AG09309 (cell line): ENCODE measurements at regions not wholly inside any gene's neighbourhood (a gene's known extent, or its start where the extent isn't known, plus 50 kb on each side); places are given as distances from the start of the nearest gene placed in this dataset.

Experiments
- DNase-seq: peaks from one replicate; pipeline ENCODE4 v3.0.0-alpha.2; 2010; ENCODE audit warnings: low read depth
- H3K4me3 ChIP-seq: 2 replicates; pipeline ENCODE4 v1.5.1; 2011; ENCODE audit warnings: mild to moderate bottlenecking, low read depth, low read length, moderate library complexity; ENCODE audit not compliant: control insufficient read depth
- CTCF ChIP-seq: IDR thresholded peaks from 2 replicates; pipeline ENCODE4 v1.5.1; 2011; ENCODE audit warnings: mild to moderate bottlenecking, low read depth, low read length, inconsistent platforms; ENCODE audit not compliant: insufficient read depth, control insufficient read depth; ENCODE audit errors: missing control alignments

GRCh38 chr14:49051328-49052060 lies 534.7 kb downstream of the RPS29 start:
- no peak for TF ChIP-seq CTCF
- H3K4me3 ChIP-seq, result no peak overlapping the region
- no peak for DNase-seq

GRCh38 chr14:49050822-49051221 lies 535.4 kb downstream of the RPS29 start:
- no peak overlapping the region for H3K4me3 ChIP-seq
- no peak for TF ChIP-seq CTCF
- DNase-seq, result no peak

GRCh38 chr14:49049711-49050110 lies 536.5 kb downstream of the RPS29 start:
- no peak overlapping the region for H3K4me3 ChIP-seq
- TF ChIP-seq CTCF, result no peak
- DNase-seq, result no peak

DNA sequence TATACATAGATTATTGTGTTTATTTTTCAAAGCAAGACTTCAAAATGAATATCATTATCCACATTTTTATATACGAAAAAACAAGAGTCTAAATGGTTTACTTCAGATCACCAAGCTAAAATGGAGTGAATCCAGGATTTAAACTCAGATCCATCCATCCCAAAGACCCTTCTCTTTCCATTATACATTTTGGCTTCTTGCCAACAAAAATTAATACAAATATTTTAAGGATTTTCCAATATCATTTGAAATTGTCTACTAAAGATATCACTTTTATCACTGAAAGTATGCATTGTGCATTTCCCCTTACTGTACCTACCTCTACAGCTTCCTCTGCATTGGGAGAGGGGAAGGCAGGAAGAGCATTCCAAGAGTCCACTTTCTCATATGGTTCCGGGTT lies 541.2 kb downstream of the RPS29 start:
- no peak for TF ChIP-seq CTCF
- no peak for DNase-seq
- H3K4me3 ChIP-seq, result no peak overlapping the region

GRCh38 chr14:49036984-49037516 lies 549.1 kb downstream of the RPS29 start:
- DNase-seq, result no peak
- no peak for TF ChIP-seq CTCF
- no peak overlapping the region for H3K4me3 ChIP-seq

DNA sequence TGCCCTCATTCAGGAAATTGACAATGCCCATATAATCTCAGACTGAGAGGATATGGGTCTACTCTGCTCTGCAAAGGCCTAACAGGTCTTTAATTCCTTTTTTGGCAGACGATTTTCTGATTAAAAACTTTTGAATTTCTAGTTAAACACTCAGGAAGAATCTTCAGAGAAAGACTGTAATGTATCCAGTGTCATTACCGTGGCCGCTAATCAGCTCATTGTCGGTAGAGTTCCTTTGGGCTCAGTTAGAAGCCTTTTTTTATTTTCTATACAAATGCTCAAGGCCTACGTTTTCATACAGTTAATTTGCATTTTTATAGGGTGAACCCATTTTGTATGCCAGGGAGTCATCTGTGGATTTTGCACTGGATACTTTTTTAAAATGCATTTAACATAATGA lies 549.9 kb downstream of the RPS29 start:
- DNase-seq, result no peak

More for the DNA sequence above, 549.9 kb downstream of the RPS29 start:
- TF ChIP-seq CTCF, result no peak
- H3K4me3 ChIP-seq, result no peak overlapping the region
